Esophagus muscularis mucosa (tissue), 4 donors: ENCODE measurements at regions not wholly inside any gene's neighbourhood (a gene's known extent, or its start where the extent isn't known, plus 50 kb on each side); places are given as distances from the start of the nearest gene placed in this dataset.

Experiments
- DNase-seq: peaks from one replicate; pipeline ENCODE4 v3.0.0-alpha.2; 2017; ENCODE audit errors: extremely low spot score
- H3K27ac ChIP-seq, 4 donors: fragments of 200-600 bp; sonication (generic); replicated peaks in 1 of 4; 1 replicate in 3 of 4; 2 replicates in 1 of 4; pipeline ENCODE4 v1.5.1; 2016 to 2019; ENCODE audit warnings: mild to moderate bottlenecking in 1 of 4
- H3K27me3 ChIP-seq, 4 donors: fragments of 200-600 bp; sonication (generic); one replicate each; pipeline versions ENCODE4 v1.5.1 to v1.6.0; 2016 to 2019
- H3K36me3 ChIP-seq, 4 donors: fragments of 200-600 bp; sonication (generic); one replicate each; pipeline ENCODE4 v1.5.1; 2016 to 2019
- H3K4me1 ChIP-seq, 4 donors: fragments of 200-600 bp; sonication (generic); one replicate each; pipeline ENCODE4 v1.5.1; 2016 to 2019
- H3K4me3 ChIP-seq, 4 donors: fragments of 200-600 bp; sonication (generic); 1 replicate in 2 of 4; 2 replicates in 2 of 4; pipeline ENCODE4 v1.5.1; 2016 to 2019; ENCODE audit warnings: mild to moderate bottlenecking in 4 of 4, moderate library complexity in 1 of 4
- H3K9me3 ChIP-seq, 4 donors: fragments of 200-600 bp; sonication (generic); 1 replicate in 3 of 4; 2 replicates in 1 of 4; pipeline ENCODE4 v1.5.1; 2016 to 2019
- EP300 ChIP-seq: sonication (generic); formaldehyde crosslinking; IDR thresholded peaks from one replicate; pipeline ENCODE4 v1.6.1; 2017; ENCODE audit warnings: antibody characterized with exemption
- POLR2A ChIP-seq: fragments of 450-650 bp; IDR thresholded peaks from one replicate; pipeline ENCODE4 v1.6.1; 2017; ENCODE audit warnings: antibody characterized with exemption, moderate library complexity, mild to moderate bottlenecking, low read depth
- POLR2AphosphoS5 ChIP-seq, 2 donors: sonication (generic); formaldehyde crosslinking; IDR thresholded peaks; one replicate each; pipeline ENCODE4 v1.6.1; 2017; ENCODE audit warnings: antibody characterized with exemption in 2 of 2
- WGBS: methylation state at CpG from one replicate; pipeline ENCODE4 v1.1.5; 2018; 5-methylcytosine and 5-hydroxymethylcytosine counted together
- intact Hi-C: fragments of 100-400 bp; cut with DNase I; formaldehyde crosslinking; loops from one replicate; pipeline ENCODE4 v1.15.1; 2023
- TF ChIP-seq, protein P1 (sequence below), 3 experiments: fragments of 200-600 bp in 2 of 3; fragments of 450-650 bp in 1 of 3; sonication (generic) in 2 of 3; IDR thresholded peaks; one replicate each; pipeline ENCODE4 v1.5.1; 2017 to 2019; ENCODE audit warnings: antibody characterized with exemption in 3 of 3, mild to moderate bottlenecking in 2 of 3, moderate library complexity in 1 of 3

DNA sequence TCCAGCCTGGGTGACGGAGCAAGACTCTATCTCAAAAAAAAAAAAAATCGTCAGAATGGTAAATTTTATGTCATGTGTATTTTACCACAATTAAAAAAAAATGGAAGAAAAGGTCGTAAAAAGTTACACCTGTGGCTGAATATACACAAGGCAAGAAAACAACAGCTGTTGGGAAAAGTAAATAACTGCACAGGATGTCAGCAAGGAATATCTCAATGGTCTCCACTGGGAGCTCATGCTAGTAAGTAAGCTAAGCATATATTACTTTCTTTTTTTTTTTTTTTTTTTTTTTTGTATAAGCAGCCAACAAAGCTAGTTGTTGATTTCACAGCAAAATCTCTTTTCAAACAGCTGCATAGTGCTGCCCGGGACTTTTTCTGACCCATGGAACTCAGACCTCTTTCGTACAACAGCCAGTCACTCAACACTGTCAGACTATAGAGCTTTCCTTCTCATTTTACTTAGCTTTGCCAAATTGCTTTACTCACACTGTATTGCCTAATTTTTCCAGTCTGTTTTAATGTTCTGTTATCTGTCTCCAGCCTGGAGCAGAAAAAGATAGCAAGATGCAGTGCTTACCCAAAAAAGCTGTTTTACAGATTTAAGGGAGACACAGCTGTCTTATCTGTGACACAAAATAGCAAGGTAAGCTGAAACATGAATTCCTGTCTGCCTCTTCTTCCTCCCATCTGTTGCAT lies 175.9 kb downstream of the ENC1 start:
- H3K27me3 ChIP-seq = no peaks in the 10 kb centered on the region
- no peaks in the 10 kb centered on the region for H3K36me3 ChIP-seq
- H3K9me3 ChIP-seq = no peaks in the 10 kb centered on the region
- no peak overlapping the region for H3K4me3 ChIP-seq
- TF ChIP-seq, protein P1, sequence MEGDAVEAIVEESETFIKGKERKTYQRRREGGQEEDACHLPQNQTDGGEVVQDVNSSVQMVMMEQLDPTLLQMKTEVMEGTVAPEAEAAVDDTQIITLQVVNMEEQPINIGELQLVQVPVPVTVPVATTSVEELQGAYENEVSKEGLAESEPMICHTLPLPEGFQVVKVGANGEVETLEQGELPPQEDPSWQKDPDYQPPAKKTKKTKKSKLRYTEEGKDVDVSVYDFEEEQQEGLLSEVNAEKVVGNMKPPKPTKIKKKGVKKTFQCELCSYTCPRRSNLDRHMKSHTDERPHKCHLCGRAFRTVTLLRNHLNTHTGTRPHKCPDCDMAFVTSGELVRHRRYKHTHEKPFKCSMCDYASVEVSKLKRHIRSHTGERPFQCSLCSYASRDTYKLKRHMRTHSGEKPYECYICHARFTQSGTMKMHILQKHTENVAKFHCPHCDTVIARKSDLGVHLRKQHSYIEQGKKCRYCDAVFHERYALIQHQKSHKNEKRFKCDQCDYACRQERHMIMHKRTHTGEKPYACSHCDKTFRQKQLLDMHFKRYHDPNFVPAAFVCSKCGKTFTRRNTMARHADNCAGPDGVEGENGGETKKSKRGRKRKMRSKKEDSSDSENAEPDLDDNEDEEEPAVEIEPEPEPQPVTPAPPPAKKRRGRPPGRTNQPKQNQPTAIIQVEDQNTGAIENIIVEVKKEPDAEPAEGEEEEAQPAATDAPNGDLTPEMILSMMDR (IDR thresholded peaks at IDR 0.05) = no peak
- 70% methylated on average over 5 of the region's 5 CpGs for WGBS
- intact Hi-C loops = no loop called here
- H3K27ac ChIP-seq = no peak overlapping the region
- H3K4me1 ChIP-seq = no peaks in the 10 kb centered on the region
- DNase-seq = peak; percentile 42

DNA sequence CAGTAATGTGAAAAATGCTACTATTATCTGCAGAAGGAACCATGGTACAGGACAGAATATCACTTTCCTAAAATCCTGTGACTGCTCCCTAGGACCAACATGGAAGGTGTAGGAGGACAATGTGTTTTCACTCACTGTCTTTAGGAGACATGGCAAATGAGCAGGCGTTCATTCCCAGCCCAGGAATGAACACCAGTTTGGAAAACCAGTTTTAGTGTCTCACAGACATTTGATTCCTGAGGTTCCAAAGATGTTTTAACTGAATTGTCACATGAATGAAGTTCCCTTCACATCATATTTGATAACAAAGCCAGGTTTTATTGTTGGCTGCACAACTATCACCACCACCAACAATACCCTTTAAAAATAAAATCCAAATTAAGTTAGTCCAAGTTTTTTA lies 178.2 kb downstream of the ENC1 start:
- no peaks in the 10 kb centered on the region for H3K27me3 ChIP-seq
- intact Hi-C loops = no loop called here
- DNase-seq = no peak
- H3K4me3 ChIP-seq = no peak overlapping the region
- no peaks in the 10 kb centered on the region for H3K36me3 ChIP-seq
- WGBS = 86% methylated on average over 1 of the region's 1 CpG
- H3K4me1 ChIP-seq = no peaks in the 10 kb centered on the region
- no peak overlapping the region for H3K27ac ChIP-seq
- H3K9me3 ChIP-seq = no peaks in the 10 kb centered on the region
- TF ChIP-seq, protein P1 (IDR thresholded peaks at IDR 0.05) = no peak
- TF ChIP-seq POLR2AphosphoS5 (IDR thresholded peaks at IDR 0.05) = no peak

DNA sequence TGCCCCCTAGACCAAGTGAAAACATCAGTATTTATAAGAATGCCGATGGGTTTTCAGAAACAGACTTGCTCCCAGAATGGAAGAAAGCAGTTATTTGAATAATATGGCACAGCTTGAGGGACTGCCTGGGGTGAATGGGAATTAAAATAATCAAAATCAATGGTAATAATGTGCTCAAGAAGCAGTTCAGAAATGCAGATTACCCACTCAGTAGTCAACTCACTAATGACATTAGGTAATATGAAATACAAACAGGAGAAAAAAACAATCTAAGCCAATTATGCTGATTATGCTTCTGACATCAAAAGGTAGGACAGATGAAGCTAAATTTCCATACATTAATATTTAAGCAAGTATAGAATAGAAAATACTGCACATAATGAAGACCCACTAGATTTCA lies 179.3 kb downstream of the ENC1 start:
- intact Hi-C loops = no loop called here
- no peaks in the 10 kb centered on the region for H3K9me3 ChIP-seq
- H3K4me3 ChIP-seq = no peak overlapping the region
- DNase-seq = no peak
- H3K27me3 ChIP-seq = no peaks in the 10 kb centered on the region
- WGBS = 100% methylated on average over 1 of the region's 1 CpG
- TF ChIP-seq POLR2AphosphoS5 (IDR thresholded peaks at IDR 0.05) = no peak
- no peak for TF ChIP-seq EP300
- TF ChIP-seq, protein P1 (IDR thresholded peaks at IDR 0.05) = no peak
- TF ChIP-seq POLR2A = no peak
- H3K36me3 ChIP-seq = no peaks in the 10 kb centered on the region
- no peak overlapping the region for H3K27ac ChIP-seq
- H3K4me1 ChIP-seq = no peaks in the 10 kb centered on the region

DNA sequence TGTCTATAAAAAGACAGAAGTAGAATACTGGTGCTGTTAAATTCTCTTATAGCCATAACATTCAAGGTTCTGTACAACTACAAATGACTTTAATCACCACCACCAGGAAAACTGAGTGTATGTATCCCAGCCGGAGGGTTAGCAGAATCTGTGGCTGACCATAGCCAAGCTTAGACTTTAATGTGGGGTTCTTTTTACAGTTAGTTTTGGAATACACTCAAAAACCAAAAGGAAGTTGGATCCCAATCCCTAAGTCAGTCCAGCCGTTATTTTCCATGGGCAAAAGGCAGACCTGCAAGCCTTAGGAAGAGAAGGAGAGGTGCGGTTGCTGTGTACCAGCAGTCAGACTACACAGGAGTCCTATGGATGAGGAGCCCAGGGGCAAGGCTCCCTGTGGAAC lies 179.8 kb downstream of the ENC1 start:
- 93% methylated on average over 3 of the region's 3 CpGs for WGBS
- H3K36me3 ChIP-seq = no peaks in the 10 kb centered on the region
- TF ChIP-seq POLR2AphosphoS5 (IDR thresholded peaks at IDR 0.05) (no peak), POLR2A (no peak), EP300 (no peak)
- TF ChIP-seq, protein P1 (IDR thresholded peaks at IDR 0.05) = no peak
- H3K27me3 ChIP-seq = no peaks in the 10 kb centered on the region
- H3K4me3 ChIP-seq = no peak overlapping the region
- no peaks in the 10 kb centered on the region for H3K9me3 ChIP-seq
- no peak overlapping the region for H3K27ac ChIP-seq
- DNase-seq = no peak
- intact Hi-C loops = no loop called here
- H3K4me1 ChIP-seq = no peaks in the 10 kb centered on the region

DNA sequence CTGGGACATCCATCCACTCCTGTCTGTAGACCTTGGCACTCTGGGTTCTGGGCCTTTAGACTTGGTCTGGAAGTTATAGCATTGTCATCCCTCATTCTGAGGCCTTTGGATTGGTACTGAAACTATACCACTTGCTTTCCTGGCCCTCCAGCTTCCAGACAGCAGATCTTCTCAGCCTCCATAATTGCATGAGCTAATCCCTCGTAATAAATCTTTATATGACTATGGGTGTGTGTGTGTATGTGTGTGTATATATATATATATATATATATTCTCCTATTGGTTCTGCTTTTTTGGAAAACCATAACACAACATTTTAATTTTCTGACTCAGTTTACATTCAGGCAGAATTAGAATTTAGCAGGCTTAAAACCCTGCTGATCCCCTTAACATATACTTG lies 180.5 kb downstream of the ENC1 start:
- no peaks in the 10 kb centered on the region for H3K4me1 ChIP-seq
- H3K36me3 ChIP-seq = no peaks in the 10 kb centered on the region
- no peak for TF ChIP-seq EP300
- TF ChIP-seq POLR2AphosphoS5 (IDR thresholded peaks at IDR 0.05) = no peak
- TF ChIP-seq, protein P1 (IDR thresholded peaks at IDR 0.05) = no peak
- no peak for TF ChIP-seq POLR2A
- WGBS = 100% methylated on average over 1 of the region's 1 CpG
- no peak for DNase-seq
- H3K27me3 ChIP-seq = no peaks in the 10 kb centered on the region
- H3K9me3 ChIP-seq = no peaks in the 10 kb centered on the region
- no peak overlapping the region for H3K27ac ChIP-seq
- intact Hi-C loops = no loop called here
- H3K4me3 ChIP-seq = no peak overlapping the region
